ENCODE measurements at regions not wholly inside any gene's neighbourhood (a gene's known extent, or its start where the extent isn't known, plus 50 kb on each side); places are given as distances from the start of the nearest gene placed in this dataset.
A peak's percentile ranks its signal among the peaks of the same experiment; 100 is the strongest.

DNA sequence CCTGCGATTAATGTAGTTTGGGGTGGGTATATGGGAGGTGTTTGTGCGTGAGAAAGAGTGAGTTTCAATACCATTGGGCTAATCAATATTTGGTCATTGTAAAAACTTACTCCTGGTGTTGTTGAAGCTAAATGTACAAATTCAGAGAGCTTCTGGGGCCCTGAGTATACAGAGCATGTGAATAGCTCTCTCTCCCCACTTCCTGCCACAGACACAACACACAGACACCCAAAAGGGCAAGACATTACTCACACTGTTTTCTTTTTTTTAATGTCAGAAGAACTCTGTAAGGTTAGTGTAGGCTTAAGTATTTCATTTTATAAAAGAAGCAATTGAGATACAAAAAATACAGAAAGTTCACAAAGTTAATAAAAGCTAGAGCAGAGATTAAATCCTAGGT, 151.3 kb upstream of the KCNIP4 start:
- DNase-seq (ENCODE audit: low read depth), result peak; percentile 24
- H3K4me3 ChIP-seq (replicated peaks; ENCODE audit: low read depth, low read length), result no peak overlapping the region

DNA sequence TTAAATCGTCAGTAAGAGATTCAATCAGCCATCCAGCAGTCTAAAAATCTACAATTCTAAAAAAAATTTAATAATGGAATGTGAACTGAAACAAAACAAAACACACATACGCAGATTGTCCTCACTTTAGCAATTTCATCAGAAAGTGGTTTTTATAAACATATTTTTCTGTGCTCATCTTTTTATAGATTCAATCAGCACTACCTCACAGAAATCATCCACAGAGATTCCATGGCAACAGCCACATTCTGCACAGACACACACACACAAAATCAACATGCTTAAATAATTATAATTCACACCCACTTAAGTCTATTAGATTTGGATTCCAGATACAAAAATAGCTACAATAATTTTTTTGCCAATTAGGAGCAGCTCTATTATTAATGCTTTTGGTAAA, 149.0 kb upstream of the KCNIP4 start:
- no peak overlapping the region for H3K4me3 ChIP-seq (replicated peaks; ENCODE audit: low read depth, low read length)
- TF ChIP-seq CTCF (IDR thresholded peaks at IDR 0.05; ENCODE audit: low read length, missing control alignments), result no peak
- DNase-seq (ENCODE audit: low read depth), result no peak

More for the DNA sequence above, 151.3 kb upstream of the KCNIP4 start:
- no peak for TF ChIP-seq CTCF (IDR thresholded peaks at IDR 0.05; ENCODE audit: low read length, missing control alignments)

GRCh38 chr4:22094217-22094616, 145.6 kb upstream of the KCNIP4 start:
- DNase-seq (ENCODE audit: low read depth), result no peak
- no peak for TF ChIP-seq CTCF (IDR thresholded peaks at IDR 0.05; ENCODE audit: low read length, missing control alignments)
- no peak overlapping the region for H3K4me3 ChIP-seq (replicated peaks; ENCODE audit: low read depth, low read length)

- H3K4me3 ChIP-seq (replicated peaks; ENCODE audit: low read depth, low read length), result no peak overlapping the region
- no peak for TF ChIP-seq CTCF (IDR thresholded peaks at IDR 0.05; ENCODE audit: low read length, missing control alignments)
- DNase-seq (ENCODE audit: low read depth), result no peak
Measured at GRCh38 chr4:22093126-22093525, 144.6 kb upstream of the KCNIP4 start.

GRCh38 chr4:22091906-22092305, 143.3 kb upstream of the KCNIP4 start:
- no peak for TF ChIP-seq CTCF (IDR thresholded peaks at IDR 0.05; ENCODE audit: low read length, missing control alignments)
- DNase-seq (ENCODE audit: low read depth), result no peak
- H3K4me3 ChIP-seq (replicated peaks; ENCODE audit: low read depth, low read length), result no peak overlapping the region

DNA sequence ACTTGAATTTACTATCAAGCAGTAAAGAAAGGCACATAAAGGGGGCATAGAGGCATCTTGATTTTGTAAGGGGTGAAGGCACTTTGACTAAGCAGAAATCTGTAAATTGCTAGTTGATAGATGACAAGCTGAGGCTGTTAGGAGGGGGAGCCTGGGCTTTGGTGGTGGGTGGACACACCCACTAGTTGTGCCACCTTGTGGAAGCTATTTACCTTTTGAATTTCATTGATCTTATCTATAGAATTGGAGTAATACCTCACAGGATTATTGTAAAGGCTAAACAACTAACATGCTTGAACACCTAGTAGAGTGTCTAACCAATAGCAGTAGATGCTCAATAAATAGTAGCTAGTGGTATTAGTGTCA, 142.8 kb upstream of the KCNIP4 start:
- H3K4me3 ChIP-seq (replicated peaks; ENCODE audit: low read depth, low read length), result no peak overlapping the region
- no peak for TF ChIP-seq CTCF (IDR thresholded peaks at IDR 0.05; ENCODE audit: low read length, missing control alignments)
- no peak for DNase-seq (ENCODE audit: low read depth)

GRCh38 chr4:22090661-22091351, 142.2 kb upstream of the KCNIP4 start:
- H3K4me3 ChIP-seq (replicated peaks; ENCODE audit: low read depth, low read length), result no peak overlapping the region
- TF ChIP-seq CTCF (IDR thresholded peaks at IDR 0.05; ENCODE audit: low read length, missing control alignments), result no peak
- peak; percentile 23 for DNase-seq (ENCODE audit: low read depth)

All from fibroblast of pulmonary artery (primary cell).